Neural cell (in vitro differentiated cells): ENCODE measurements at regions not wholly inside any gene's neighbourhood (a gene's known extent, or its start where the extent isn't known, plus 50 kb on each side); places are given as distances from the start of the nearest gene placed in this dataset.

ENCODE experiments used
- H2AFZ ChIP-seq: fragments of 200-600, 300-800 bp; sonication (generic), shearing (Covaris generic); 2 replicates; pipeline ENCODE4 v1.6.0; 2014; ENCODE audit warnings: low read depth, mild to moderate bottlenecking, antibody characterized with exemption, low read length, moderate library complexity
- H3F3A ChIP-seq: fragments of 200-600 bp; shearing (Covaris generic); 2 replicates; pipeline ENCODE4 v1.6.1; 2016; ENCODE audit warnings: mild to moderate bottlenecking, moderate library complexity, mixed read lengths, antibody characterized with exemption, low read length; ENCODE audit not compliant: insufficient read depth, poor library complexity, severe bottlenecking
- H3K27ac ChIP-seq: fragments of 200-600, 300-800 bp; sonication (generic), shearing (Covaris generic); 2 replicates; pipeline ENCODE4 v1.5.1; 2014; ENCODE audit warnings: mild to moderate bottlenecking, low read length, moderate library complexity
- H3K27me3 ChIP-seq: fragments of 300-800, 200-600 bp; sonication (generic), shearing (Covaris generic); 2 replicates; pipeline ENCODE4 v1.6.0; 2014; ENCODE audit warnings: mild to moderate bottlenecking, low read depth, low read length, moderate library complexity; ENCODE audit not compliant: insufficient read depth
- H3K36me3 ChIP-seq: fragments of 300-800, 200-600 bp; sonication (generic), shearing (Covaris generic); 2 replicates; pipeline ENCODE4 v1.5.1; 2014; ENCODE audit warnings: mild to moderate bottlenecking, antibody characterized with exemption, low read length, moderate library complexity; ENCODE audit not compliant: insufficient read depth
- H3K4me2 ChIP-seq: fragments of 300-800, 200-600 bp; sonication (generic), shearing (Covaris generic); 2 replicates; pipeline ENCODE4 v1.6.0; 2014; ENCODE audit warnings: mild to moderate bottlenecking, low read length
- H3K4me3 ChIP-seq: fragments of 300-800, 200-600 bp; sonication (generic), shearing (Covaris generic); 2 replicates; pipeline ENCODE4 v1.5.1; 2014; ENCODE audit warnings: mild to moderate bottlenecking, low read length, moderate library complexity
- H3K79me2 ChIP-seq: fragments of 200-600 bp; shearing (Covaris generic); replicated peaks from 2 replicates; pipeline ENCODE4 v1.6.0; 2014; ENCODE audit warnings: mild to moderate bottlenecking, low read length, moderate library complexity; ENCODE audit not compliant: insufficient read depth
- H3K9ac ChIP-seq: fragments of 300-800, 200-600 bp; sonication (generic), shearing (Covaris generic); 2 replicates; pipeline ENCODE4 v1.6.1; 2016; ENCODE audit warnings: mild to moderate bottlenecking, low read length, mixed read lengths
- H3K9me2 ChIP-seq: fragments of 200-600 bp; shearing (Covaris generic); 2 replicates; pipeline ENCODE4 v1.6.1; 2016; ENCODE audit warnings: mild to moderate bottlenecking, low read length, mixed read lengths; ENCODE audit not compliant: insufficient read depth
- H3K9me3 ChIP-seq: fragments of 200-600, 300-800 bp; sonication (generic), shearing (Covaris generic); 2 replicates; pipeline ENCODE4 v1.6.1; 2016; ENCODE audit warnings: mild to moderate bottlenecking, mixed run types, low read length, moderate library complexity, mixed read lengths
- H4K20me1 ChIP-seq: fragments of 200-600 bp; shearing (Covaris generic); 2 replicates; pipeline ENCODE4 v1.6.1; 2016; ENCODE audit warnings: mild to moderate bottlenecking, mixed run types; ENCODE audit not compliant: insufficient read depth
- CTCF ChIP-seq: fragments of 450-650 bp; IDR thresholded peaks from 2 replicates; pipeline ENCODE4 v1.5.1; 2014; ENCODE audit warnings: antibody characterized with exemption, mild to moderate bottlenecking, moderate library complexity; ENCODE audit not compliant: poor library complexity, severe bottlenecking
- EP300 ChIP-seq: fragments of 450-650 bp; conservative IDR thresholded peaks from 2 replicates; pipeline ENCODE4 v1.6.1; 2014; ENCODE audit warnings: antibody characterized with exemption, mild to moderate bottlenecking, moderate library complexity; ENCODE audit not compliant: poor library complexity, severe bottlenecking
- EZH2 ChIP-seq: fragments of 200-600, 300-800 bp; shearing (Covaris generic), sonication (generic); IDR thresholded peaks from 2 replicates; pipeline ENCODE4 v1.6.1; 2014; ENCODE audit warnings: antibody characterized with exemption, low read length, borderline replicate concordance, mild to moderate bottlenecking; ENCODE audit not compliant: insufficient read depth, poor library complexity, severe bottlenecking
- MXI1 ChIP-seq: fragments of 450-650 bp; conservative IDR thresholded peaks from 2 replicates; pipeline ENCODE4 v1.6.1; 2014; ENCODE audit warnings: antibody characterized with exemption, mild to moderate bottlenecking; ENCODE audit not compliant: poor library complexity, severe bottlenecking
- POLR2AphosphoS5 ChIP-seq: IDR thresholded peaks from 2 replicates; pipeline ENCODE4 v1.6.1; 2012
- RAD21 ChIP-seq: fragments of 450-650 bp; conservative IDR thresholded peaks from 2 replicates; pipeline ENCODE4 v1.6.1; 2014; ENCODE audit warnings: antibody characterized with exemption, mild to moderate bottlenecking, moderate library complexity
- REST ChIP-seq: IDR thresholded peaks from 2 replicates; pipeline ENCODE4 v1.6.1; 2012; ENCODE audit warnings: borderline replicate concordance
- SMC3 ChIP-seq: fragments of 450-650 bp; conservative IDR thresholded peaks from 2 replicates; pipeline ENCODE4 v1.6.1; 2014; ENCODE audit warnings: antibody characterized with exemption, mild to moderate bottlenecking, moderate library complexity; ENCODE audit not compliant: poor library complexity
- TAF1 ChIP-seq: IDR thresholded peaks from 2 replicates; pipeline ENCODE4 v1.6.1; 2012; ENCODE audit warnings: low read depth

DNA sequence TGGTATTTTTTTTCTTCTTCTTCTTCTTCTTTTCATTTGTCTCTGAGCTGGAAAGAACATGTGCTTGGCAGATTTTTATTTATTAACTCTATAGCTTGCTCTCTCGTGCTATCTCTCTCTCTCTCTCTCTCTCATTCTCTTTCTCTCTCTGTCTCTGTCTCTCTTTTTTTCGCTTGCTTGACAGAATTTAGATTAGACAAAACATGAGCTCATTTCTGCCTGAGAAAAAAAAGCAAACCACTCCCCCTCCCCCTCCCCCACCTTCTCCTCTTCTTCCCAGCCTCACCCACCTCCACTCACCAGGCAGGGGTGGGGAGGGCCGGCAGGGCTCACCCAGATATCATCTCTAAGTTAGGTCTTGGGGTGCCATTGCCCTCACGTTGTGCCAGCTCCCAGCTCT, 81.5 kb downstream of the PJA1 start:
- Histone ChIP-seq H3K9me2 (no peaks in the 10 kb centered on the region), H3K27ac (no peak overlapping the region), H3K79me2 (no peaks in the 10 kb centered on the region), H4K20me1 (no peaks in the 10 kb centered on the region), H3K9ac (no peak overlapping the region), H3K4me3 (no peak overlapping the region), H3K36me3 (no peaks in the 10 kb centered on the region), H2AFZ (no peak overlapping the region), H3K27me3 (no peaks in the 10 kb centered on the region), H3K4me2 (no peak overlapping the region), H3F3A (no peaks in the 10 kb centered on the region), H3K9me3 (no peaks in the 10 kb centered on the region)
- TF ChIP-seq EZH2 (no peak), RAD21 (no peak), EP300 (no peak), TAF1 (no peak), REST (no peak), POLR2AphosphoS5 (no peak), CTCF (no peak), SMC3 (no peak), MXI1 (no peak)

GRCh38 chrX:69083361-69083760, 81.9 kb downstream of the PJA1 start:
- H3K27ac ChIP-seq, result no peak overlapping the region
- H3K27me3 ChIP-seq, result no peaks in the 10 kb centered on the region
- H3K79me2 ChIP-seq, result no peaks in the 10 kb centered on the region
- no peak overlapping the region for H3K4me2 ChIP-seq
- no peaks in the 10 kb centered on the region for H3K9me3 ChIP-seq
- H3K36me3 ChIP-seq, result no peaks in the 10 kb centered on the region
- no peaks in the 10 kb centered on the region for H3K9me2 ChIP-seq
- no peak overlapping the region for H2AFZ ChIP-seq
- no peak for TF ChIP-seq MXI1
- no peak for TF ChIP-seq TAF1
- no peak for TF ChIP-seq EZH2
- no peak for TF ChIP-seq RAD21
- TF ChIP-seq POLR2AphosphoS5, result no peak
- TF ChIP-seq CTCF, result no peak
- no peak for TF ChIP-seq EP300
- no peak for TF ChIP-seq REST
- TF ChIP-seq SMC3, result no peak
- no peak overlapping the region for H3K9ac ChIP-seq
- H3K4me3 ChIP-seq, result no peak overlapping the region
- H3F3A ChIP-seq, result no peaks in the 10 kb centered on the region
- H4K20me1 ChIP-seq, result no peaks in the 10 kb centered on the region
